ENCODE measurements at regions not wholly inside any gene's neighbourhood (a gene's known extent, or its start where the extent isn't known, plus 50 kb on each side); places are given as distances from the start of the nearest gene placed in this dataset.
"Not testable (repeated sequence)": the region's sequence is repeated elsewhere in the genome, so short reads cannot be mapped to it uniquely, and the experiment has no call there.

DNA sequence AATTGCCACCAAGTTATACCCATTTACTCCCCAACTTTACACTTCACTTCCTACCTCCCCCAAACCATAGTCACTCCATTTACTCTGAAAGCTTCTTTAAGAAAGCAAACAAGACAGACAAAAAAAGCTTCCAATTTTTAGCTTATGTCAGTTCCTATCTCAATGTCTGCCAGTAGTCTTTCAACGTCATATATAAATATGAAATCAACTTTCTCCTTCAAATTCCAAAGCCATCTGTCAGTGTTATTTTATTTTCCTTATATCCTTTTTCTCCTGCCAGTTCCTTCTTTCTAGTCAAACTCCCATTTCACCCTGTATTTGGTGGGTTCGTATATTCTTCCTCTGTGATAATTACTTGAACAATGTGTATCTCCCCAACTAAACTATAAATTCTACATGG, 85.8 kb upstream of the CMC1 start:
- DNase-seq (ENCODE audit: low read depth), result no peak
- H3K4me3 ChIP-seq (ENCODE audit: low read depth, low read length), result no peak overlapping the region
- TF ChIP-seq, protein P1, sequence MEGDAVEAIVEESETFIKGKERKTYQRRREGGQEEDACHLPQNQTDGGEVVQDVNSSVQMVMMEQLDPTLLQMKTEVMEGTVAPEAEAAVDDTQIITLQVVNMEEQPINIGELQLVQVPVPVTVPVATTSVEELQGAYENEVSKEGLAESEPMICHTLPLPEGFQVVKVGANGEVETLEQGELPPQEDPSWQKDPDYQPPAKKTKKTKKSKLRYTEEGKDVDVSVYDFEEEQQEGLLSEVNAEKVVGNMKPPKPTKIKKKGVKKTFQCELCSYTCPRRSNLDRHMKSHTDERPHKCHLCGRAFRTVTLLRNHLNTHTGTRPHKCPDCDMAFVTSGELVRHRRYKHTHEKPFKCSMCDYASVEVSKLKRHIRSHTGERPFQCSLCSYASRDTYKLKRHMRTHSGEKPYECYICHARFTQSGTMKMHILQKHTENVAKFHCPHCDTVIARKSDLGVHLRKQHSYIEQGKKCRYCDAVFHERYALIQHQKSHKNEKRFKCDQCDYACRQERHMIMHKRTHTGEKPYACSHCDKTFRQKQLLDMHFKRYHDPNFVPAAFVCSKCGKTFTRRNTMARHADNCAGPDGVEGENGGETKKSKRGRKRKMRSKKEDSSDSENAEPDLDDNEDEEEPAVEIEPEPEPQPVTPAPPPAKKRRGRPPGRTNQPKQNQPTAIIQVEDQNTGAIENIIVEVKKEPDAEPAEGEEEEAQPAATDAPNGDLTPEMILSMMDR (IDR thresholded peaks at IDR 0.05; ENCODE audit: low read depth, low read length, missing control alignments), result no peak
- in situ Hi-C loops (cut with HindIII; ENCODE audit: low sequenced_read_pairs), result no loop called here

DNA sequence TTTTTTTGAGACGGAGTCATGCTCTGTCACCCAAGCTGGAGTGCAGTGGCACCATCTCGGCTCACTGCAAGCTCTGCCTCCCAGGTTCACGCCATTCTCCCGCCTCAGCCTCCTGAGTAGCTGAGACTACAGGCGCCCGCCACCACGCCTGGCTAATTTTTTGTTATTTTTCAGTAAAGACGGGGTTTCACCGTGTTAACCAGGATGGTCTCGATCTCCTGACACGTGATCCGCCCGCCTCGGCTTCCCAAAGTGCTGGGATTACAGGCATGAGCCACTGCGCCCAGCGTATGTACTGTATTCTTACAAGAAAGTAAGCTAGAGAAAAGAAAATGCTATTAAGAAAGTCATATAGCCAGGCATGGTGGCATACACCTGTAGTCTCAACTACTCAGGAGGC, 84.8 kb upstream of the CMC1 start:
- in situ Hi-C loops (cut with HindIII; ENCODE audit: low sequenced_read_pairs); H3K4me3 ChIP-seq (ENCODE audit: low read depth, low read length); DNase-seq (ENCODE audit: low read depth): not testable (repeated sequence)

DNA sequence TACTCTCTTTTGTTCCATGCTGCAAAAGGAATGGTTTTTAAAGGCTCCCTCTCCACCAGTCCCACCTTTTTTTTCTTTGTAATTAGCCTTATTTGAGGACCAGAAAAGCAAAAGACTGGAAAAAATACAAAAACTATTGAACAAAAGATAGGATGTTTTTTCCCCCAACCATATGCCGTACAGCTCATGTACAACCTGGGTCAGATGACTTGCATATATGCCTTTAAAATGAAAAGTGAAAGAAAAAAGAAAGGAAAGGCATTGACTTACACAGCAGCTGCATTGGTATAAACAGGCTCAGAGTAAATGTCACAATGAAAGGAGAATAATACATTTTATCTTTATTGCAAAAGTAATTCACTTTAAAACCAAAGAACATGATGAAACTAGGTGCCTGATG, 69.5 kb upstream of the CMC1 start:
- H3K4me3 ChIP-seq (ENCODE audit: low read depth, low read length), result no peak overlapping the region
- no peak for DNase-seq (ENCODE audit: low read depth)
- TF ChIP-seq, protein P1 (IDR thresholded peaks at IDR 0.05; ENCODE audit: low read depth, low read length, missing control alignments), result no peak
- in situ Hi-C loops (cut with HindIII; ENCODE audit: low sequenced_read_pairs), result no loop called here

DNA sequence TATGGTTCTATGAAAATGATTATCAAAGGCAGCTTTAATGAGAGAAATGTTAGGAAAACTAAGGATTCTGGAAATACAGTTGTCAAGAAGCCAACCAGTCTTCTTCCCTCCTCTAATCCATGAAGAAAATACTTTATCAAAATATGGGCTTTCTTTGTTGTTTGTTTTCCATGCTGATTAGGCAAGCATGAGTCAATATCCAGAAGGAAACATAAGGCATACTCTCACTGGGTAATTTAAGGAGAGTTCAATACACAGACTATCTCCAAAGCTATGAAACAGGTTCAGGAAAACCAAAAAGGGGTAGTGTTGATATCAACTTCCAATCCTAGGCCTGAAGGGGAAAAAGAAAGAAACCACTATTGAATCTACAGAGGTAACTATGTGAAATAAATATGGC, 68.7 kb upstream of the CMC1 start:
- H3K4me3 ChIP-seq (ENCODE audit: low read depth, low read length), result no peak overlapping the region
- TF ChIP-seq, protein P1 (IDR thresholded peaks at IDR 0.05; ENCODE audit: low read depth, low read length, missing control alignments), result no peak
- in situ Hi-C loops (cut with HindIII; ENCODE audit: low sequenced_read_pairs), result no loop called here
- no peak for DNase-seq (ENCODE audit: low read depth)

DNA sequence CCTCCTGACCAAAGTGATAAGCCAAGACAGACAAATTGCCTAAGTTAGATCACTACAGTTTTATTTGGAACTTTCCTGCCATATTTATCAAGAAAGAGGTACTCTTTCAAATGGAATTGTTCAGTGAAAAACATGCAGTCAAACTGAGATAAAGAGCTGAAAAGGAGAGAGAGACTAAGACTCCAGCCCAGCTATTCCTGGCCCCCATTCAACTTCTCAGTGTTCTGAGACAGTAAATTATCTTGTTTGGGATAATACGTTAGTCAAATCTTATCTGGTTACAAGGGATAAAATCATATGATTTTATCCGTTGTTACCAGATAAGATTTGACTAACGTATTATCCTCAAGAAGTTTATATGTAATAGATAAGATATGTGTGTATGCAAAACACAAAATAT, 67.6 kb upstream of the CMC1 start:
- no peak overlapping the region for H3K4me3 ChIP-seq (ENCODE audit: low read depth, low read length)
- DNase-seq (ENCODE audit: low read depth), result no peak
- TF ChIP-seq, protein P1 (IDR thresholded peaks at IDR 0.05; ENCODE audit: low read depth, low read length, missing control alignments), result no peak
- in situ Hi-C loops (cut with HindIII; ENCODE audit: low sequenced_read_pairs), result no loop called here

DNA sequence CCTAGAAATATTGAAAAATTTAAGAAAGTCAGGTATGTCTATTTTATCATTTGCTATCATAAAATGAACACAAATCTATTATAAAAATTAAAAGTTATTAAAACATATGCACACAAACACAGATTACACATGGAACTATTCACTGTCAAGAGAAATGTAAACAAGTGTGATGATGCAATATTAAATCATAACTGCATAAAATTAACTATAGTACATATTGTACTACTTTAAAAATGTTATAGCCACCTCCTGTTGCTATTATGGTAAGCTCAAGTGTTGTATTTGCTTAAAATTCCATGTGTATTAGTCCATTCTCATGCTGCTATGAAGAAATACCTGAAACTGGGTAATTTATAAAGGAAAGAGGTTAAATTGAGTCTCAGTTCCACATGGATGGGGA, 54.7 kb upstream of the CMC1 start:
- in situ Hi-C loops (cut with HindIII; ENCODE audit: low sequenced_read_pairs), result no loop called here
- H3K4me3 ChIP-seq (ENCODE audit: low read depth, low read length), result no peak overlapping the region
- TF ChIP-seq, protein P1 (IDR thresholded peaks at IDR 0.05; ENCODE audit: low read depth, low read length, missing control alignments), result no peak
- DNase-seq (ENCODE audit: low read depth), result no peak

DNA sequence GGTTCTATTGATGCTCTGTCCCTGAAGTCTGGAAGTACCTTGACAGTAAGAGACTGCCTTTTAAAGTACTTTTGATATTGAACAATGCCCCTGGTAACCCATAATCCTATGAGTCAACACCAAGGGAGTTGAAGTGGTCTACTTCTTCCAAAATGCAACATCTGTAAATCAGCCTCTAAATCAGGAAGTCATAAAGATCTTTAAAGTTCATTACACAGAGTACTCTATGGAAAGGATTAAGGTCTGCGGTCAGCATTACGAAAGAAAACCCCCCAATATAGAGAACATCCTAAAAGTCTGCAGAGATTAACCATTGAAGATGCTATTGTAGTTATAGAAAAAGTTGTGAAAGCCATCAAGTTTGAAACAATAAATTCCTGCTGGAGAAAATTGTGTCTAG, 52.7 kb upstream of the CMC1 start:
- in situ Hi-C loops (cut with HindIII; ENCODE audit: low sequenced_read_pairs), result no loop called here
- H3K4me3 ChIP-seq (ENCODE audit: low read depth, low read length), result no peak overlapping the region
- TF ChIP-seq, protein P1 (IDR thresholded peaks at IDR 0.05; ENCODE audit: low read depth, low read length, missing control alignments), result no peak
- no peak for DNase-seq (ENCODE audit: low read depth)

Data from astrocyte of the cerebellum (primary cell).